ENCODE measurements at regions not wholly inside any gene's neighbourhood (a gene's known extent, or its start where the extent isn't known, plus 50 kb on each side); places are given as distances from the start of the nearest gene placed in this dataset.

GRCh38 chr4:162700815-162701361, 465.8 kb downstream of the NAF1 start:
- ATAC-seq, result no peak
- Mint-ChIP-seq H3K36me3 (ENCODE audit: low read depth) (no peaks in the 10 kb centered on the region), H3K27me3 (no peaks in the 10 kb centered on the region), H3K4me3 (no peak overlapping the region), H3K27ac (no peak overlapping the region), H3K4me1 (ENCODE audit: low read depth) (no peaks in the 10 kb centered on the region), H3K9me3 (peaks cover 1% of the 10 kb centered on the region)
- ChIA-PET CTCF (no interaction called here), POLR2A (no interaction called here)
- intact Hi-C loops (cut with micrococcal nuclease), result no loop called here
- TF ChIP-seq CTCF (IDR thresholded peaks at IDR 0.05), result no peak
- no peak for DNase-seq

GRCh38 chr4:162700358-162700757, 466.3 kb downstream of the NAF1 start:
- TF ChIP-seq CTCF (IDR thresholded peaks at IDR 0.05), result no peak
- CTCF ChIA-PET, result no interaction called here
- no peak for ATAC-seq
- no peaks in the 10 kb centered on the region for H3K36me3 Mint-ChIP-seq (ENCODE audit: low read depth)
- no peaks in the 10 kb centered on the region for H3K27me3 Mint-ChIP-seq
- no peak overlapping the region for H3K27ac Mint-ChIP-seq
- H3K4me1 Mint-ChIP-seq (ENCODE audit: low read depth), result no peaks in the 10 kb centered on the region
- intact Hi-C loops (cut with micrococcal nuclease), result no loop called here
- POLR2A ChIA-PET, result no interaction called here
- peaks cover 1% of the 10 kb centered on the region for H3K9me3 Mint-ChIP-seq
- H3K4me3 Mint-ChIP-seq, result no peak overlapping the region
- no peak for DNase-seq

GRCh38 chr4:162699629-162700028, 467.1 kb downstream of the NAF1 start:
- H3K27ac Mint-ChIP-seq, result no peak overlapping the region
- intact Hi-C loops (cut with micrococcal nuclease), result no loop called here
- no peak for TF ChIP-seq CTCF (IDR thresholded peaks at IDR 0.05)
- no peaks in the 10 kb centered on the region for H3K27me3 Mint-ChIP-seq
- ATAC-seq (no peak), DNase-seq (no peak)
- no peaks in the 10 kb centered on the region for H3K36me3 Mint-ChIP-seq (ENCODE audit: low read depth)
- no peaks in the 10 kb centered on the region for H3K4me1 Mint-ChIP-seq (ENCODE audit: low read depth)
- CTCF ChIA-PET, result no interaction called here
- POLR2A ChIA-PET, result no interaction called here
- peaks cover 1% of the 10 kb centered on the region for H3K9me3 Mint-ChIP-seq
- no peak overlapping the region for H3K4me3 Mint-ChIP-seq

- no peaks in the 10 kb centered on the region for H3K27me3 Mint-ChIP-seq
- no peak overlapping the region for H3K4me3 Mint-ChIP-seq
- CTCF ChIA-PET, result no interaction called here
- no peak for ATAC-seq
- H3K9me3 Mint-ChIP-seq, result no peaks in the 10 kb centered on the region
- no peak for DNase-seq
- TF ChIP-seq CTCF (IDR thresholded peaks at IDR 0.05), result no peak
- intact Hi-C loops (cut with micrococcal nuclease), result no loop called here
- H3K4me1 Mint-ChIP-seq (ENCODE audit: low read depth), result no peaks in the 10 kb centered on the region
- no peaks in the 10 kb centered on the region for H3K36me3 Mint-ChIP-seq (ENCODE audit: low read depth)
- POLR2A ChIA-PET, result interaction anchor here (0.5 kb wide), 1 partner anchor 772 kb away, joined by 3 read pairs; no protein-coding TSS in a partner anchor
- no peak overlapping the region for H3K27ac Mint-ChIP-seq
Measured at GRCh38 chr4:162685410-162685809, 481.3 kb downstream of the NAF1 start.

GRCh38 chr4:162684998-162685397, 481.7 kb downstream of the NAF1 start:
- POLR2A ChIA-PET, result no interaction called here
- intact Hi-C loops (cut with micrococcal nuclease), result no loop called here
- Mint-ChIP-seq H3K27me3 (no peaks in the 10 kb centered on the region), H3K4me1 (ENCODE audit: low read depth) (no peaks in the 10 kb centered on the region), H3K36me3 (ENCODE audit: low read depth) (no peaks in the 10 kb centered on the region), H3K9me3 (no peaks in the 10 kb centered on the region), H3K27ac (no peak overlapping the region), H3K4me3 (no peak overlapping the region)
- CTCF ChIA-PET, result no interaction called here
- no peak for ATAC-seq
- no peak for TF ChIP-seq CTCF (IDR thresholded peaks at IDR 0.05)
- DNase-seq, result no peak

All from activated CD8-positive, alpha-beta T cell treated with anti-CD3 and anti-CD28 coated beads for 36 hours (primary cell).